Aorta (tissue), 5 donors: ENCODE measurements at regions not wholly inside any gene's neighbourhood (a gene's known extent, or its start where the extent isn't known, plus 50 kb on each side); places are given as distances from the start of the nearest gene placed in this dataset.

Experiments used
- ATAC-seq: fragments of 200-7000 bp; cut with Tn5 transposase; one replicate; pipeline ENCODE4 v1.9.1; 2022; ENCODE audit warnings: moderate library complexity; ENCODE audit not compliant: low FRiP score
- DNase-seq, 2 donors: peaks; one replicate each; pipeline ENCODE4 v3.0.0-alpha.2; 2020
- H3K27ac ChIP-seq, 2 donors: one replicate each; pipeline ENCODE4 v1.5.1; 2013; ENCODE audit warnings: low read length in 2 of 2, mild to moderate bottlenecking in 2 of 2, moderate library complexity in 2 of 2, control low read depth in 1 of 2, inconsistent platforms in 1 of 2, low read depth in 1 of 2
- H3K27me3 ChIP-seq, 2 donors: one replicate each; pipeline ENCODE4 v1.6.1; 2013; ENCODE audit warnings: control low read depth in 1 of 2, low read length in 1 of 2, mild to moderate bottlenecking in 1 of 2, moderate library complexity in 1 of 2; ENCODE audit not compliant: insufficient read depth in 2 of 2, control insufficient read depth in 1 of 2
- H3K36me3 ChIP-seq, 2 donors: one replicate each; pipeline ENCODE4 v1.6.1; 2013; ENCODE audit warnings: control low read depth in 1 of 2, low read length in 1 of 2, mild to moderate bottlenecking in 1 of 2; ENCODE audit not compliant: insufficient read depth in 2 of 2, control insufficient read depth in 1 of 2
- H3K4me1 ChIP-seq, 2 donors: one replicate each; pipeline ENCODE4 v1.6.1; 2013; ENCODE audit warnings: low read length in 2 of 2, control low read depth in 1 of 2, mild to moderate bottlenecking in 1 of 2, moderate library complexity in 1 of 2; ENCODE audit not compliant: insufficient read depth in 2 of 2, control insufficient read depth in 1 of 2
- H3K4me3 ChIP-seq, 2 donors: one replicate each; pipeline ENCODE4 v1.5.1; 2013; ENCODE audit warnings: low read length in 2 of 2, control low read depth in 1 of 2, mild to moderate bottlenecking in 1 of 2
- H3K9me3 ChIP-seq: one replicate; pipeline ENCODE4 v1.6.1; 2013; ENCODE audit warnings: mild to moderate bottlenecking, low read length; ENCODE audit not compliant: control insufficient read depth
- WGBS, 2 donors: extraction: QIAGEN DNeasy Blood & Tissue Kit; methylation state at CpG; one replicate each; pipeline ENCODE4 v1.1.7; 2013; 5-methylcytosine and 5-hydroxymethylcytosine counted together
- intact Hi-C, 2 donors: fragments of 100-400 bp; cut with DNase I; formaldehyde crosslinking; loops; one replicate each; pipeline versions ENCODE4 v1.14.2 to v1.15.0; 2022
- donor health status: healthy with polysubstance abuse.
- donor health status: Bipolar disorder and iron deficiency.
- donor health status: DM: no; HTN: no; CAD: no.
- donor health status: DM: no; HTN: no; CAD: no.
- donor health status: DM: yes; HTN: yes; CAD: no.

GRCh38 chr14:38122241-38122640 is 85.5 kb upstream of the SSTR1 start:
- ATAC-seq (no peak), DNase-seq (no peak)
- no peaks in the 10 kb centered on the region for H3K4me1 ChIP-seq
- 85 to 91% methylated on average over 5 of the region's 5 CpGs for WGBS, 2 donors
- H3K4me3 ChIP-seq, result no peak overlapping the region
- no peaks in the 10 kb centered on the region for H3K27me3 ChIP-seq
- H3K9me3 ChIP-seq, result no peaks in the 10 kb centered on the region
- H3K36me3 ChIP-seq, result no peaks in the 10 kb centered on the region
- intact Hi-C loops, result no loop called here
- no peak overlapping the region for H3K27ac ChIP-seq

DNA sequence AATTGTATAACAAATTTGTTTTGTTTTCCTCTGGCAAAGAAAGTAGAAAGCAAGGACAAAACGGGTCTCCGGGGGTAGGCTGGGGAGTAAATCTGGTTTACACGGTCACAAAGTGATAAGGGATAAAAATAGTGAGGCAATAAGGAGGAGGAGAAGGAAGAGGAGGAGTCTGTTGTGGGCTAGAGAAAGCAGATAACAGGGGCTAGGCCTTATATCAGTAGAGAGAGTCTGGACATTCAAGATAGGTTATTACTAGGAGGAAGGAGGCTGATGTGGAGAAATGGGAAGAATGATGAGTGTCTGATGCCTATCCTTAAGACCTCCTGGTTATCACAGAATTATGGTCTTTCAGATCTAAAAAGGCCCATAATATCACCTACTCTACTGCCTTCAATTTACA is 83.2 kb upstream of the SSTR1 start:
- intact Hi-C loops, result no loop called here
- 37 to 40% methylated on average over 3 of the region's 3 CpGs for WGBS, 2 donors
- ATAC-seq (no peak), DNase-seq (no peak)
- H3K4me1 ChIP-seq, result no peaks in the 10 kb centered on the region
- H3K27ac ChIP-seq, result no peak overlapping the region
- H3K36me3 ChIP-seq, result no peaks in the 10 kb centered on the region
- H3K9me3 ChIP-seq, result peaks cover 3% of the 10 kb centered on the region
- peaks cover 0 to 3% of the 10 kb centered on the region in 2 donors for H3K27me3 ChIP-seq
- no peak overlapping the region for H3K4me3 ChIP-seq

DNA sequence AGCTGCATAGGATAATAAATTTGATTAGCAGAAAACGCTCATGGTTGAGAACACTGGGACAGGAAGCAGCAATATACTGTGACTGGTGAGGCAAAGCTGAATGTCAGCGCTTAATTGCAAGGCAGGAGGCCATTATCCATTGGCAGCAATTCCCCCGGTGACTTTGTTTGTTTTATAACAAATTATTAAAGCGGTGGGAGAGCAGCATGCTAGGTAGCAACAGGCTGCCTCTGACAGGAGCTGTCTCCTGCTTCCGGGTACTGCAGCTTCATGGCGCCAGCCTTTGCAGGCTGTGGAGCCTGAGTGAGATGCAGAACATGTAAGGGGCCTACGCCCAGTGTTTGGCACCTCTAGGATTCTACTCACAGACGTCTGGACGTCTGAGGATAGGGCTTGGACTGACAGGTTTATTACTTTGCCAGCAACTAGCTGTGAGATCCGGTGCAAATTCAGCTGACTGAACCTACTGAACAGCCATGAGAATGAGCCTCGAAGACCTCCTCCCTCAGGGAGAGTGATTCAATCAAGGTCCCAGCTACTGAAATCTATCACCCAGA is 82.1 kb upstream of the SSTR1 start:
- intact Hi-C loops, result no loop called here

DNA sequence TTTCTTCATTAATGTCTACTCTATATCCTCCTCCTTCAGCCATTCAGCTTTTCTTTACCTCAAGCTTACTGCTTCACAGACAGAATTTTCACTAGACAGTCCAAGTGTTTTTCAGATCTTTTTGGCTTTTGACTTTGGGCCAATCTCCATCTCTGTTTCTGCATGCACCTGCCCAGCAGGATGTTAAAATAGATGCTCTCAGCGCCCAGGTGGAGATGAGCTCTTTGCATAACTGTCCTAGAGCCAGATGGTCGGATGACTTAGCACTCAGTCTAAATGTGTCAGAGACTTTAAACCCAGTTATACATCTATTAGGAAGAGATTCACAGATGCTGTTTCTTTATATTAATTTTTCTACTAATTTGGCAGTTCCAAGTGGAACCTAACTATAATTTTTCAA is 80.3 kb upstream of the SSTR1 start:
- Histone ChIP-seq H3K36me3 (no peaks in the 10 kb centered on the region), H3K27ac (no peak overlapping the region), H3K9me3 (peaks cover 3% of the 10 kb centered on the region), H3K27me3 (peaks cover 0 to 3% of the 10 kb centered on the region in 2 donors), H3K4me3 (no peak overlapping the region), H3K4me1 (no peaks in the 10 kb centered on the region)
- ATAC-seq (no peak), DNase-seq (no peak)
- intact Hi-C loops, result no loop called here
- WGBS, 2 donors, result 74 to 77% methylated on average over 2 of the region's 2 CpGs

More for the DNA sequence above, 82.1 kb upstream of the SSTR1 start:
- Histone ChIP-seq H3K4me3 (no peak overlapping the region), H3K27me3 (peaks cover 0 to 3% of the 10 kb centered on the region in 2 donors), H3K27ac (no peak overlapping the region), H3K36me3 (no peaks in the 10 kb centered on the region), H3K4me1 (no peaks in the 10 kb centered on the region), H3K9me3 (peaks cover 3% of the 10 kb centered on the region)
- 30 to 31% methylated on average over 11 of the region's 11 CpGs for WGBS, 2 donors
- ATAC-seq, result no peak
- DNase-seq, result no peak

- ATAC-seq, result no peak
- 73 to 77% methylated on average over 3 of the region's 3 CpGs for WGBS, 2 donors
- Histone ChIP-seq H3K9me3 (peaks cover 3% of the 10 kb centered on the region), H3K4me1 (no peaks in the 10 kb centered on the region), H3K4me3 (no peak overlapping the region), H3K27ac (no peak overlapping the region), H3K36me3 (no peaks in the 10 kb centered on the region), H3K27me3 (peaks cover 0 to 3% of the 10 kb centered on the region in 2 donors)
- no peak for DNase-seq
- intact Hi-C loops, result no loop called here
Measured at GRCh38 chr14:38127784-38128183, 79.9 kb upstream of the SSTR1 start.

DNA sequence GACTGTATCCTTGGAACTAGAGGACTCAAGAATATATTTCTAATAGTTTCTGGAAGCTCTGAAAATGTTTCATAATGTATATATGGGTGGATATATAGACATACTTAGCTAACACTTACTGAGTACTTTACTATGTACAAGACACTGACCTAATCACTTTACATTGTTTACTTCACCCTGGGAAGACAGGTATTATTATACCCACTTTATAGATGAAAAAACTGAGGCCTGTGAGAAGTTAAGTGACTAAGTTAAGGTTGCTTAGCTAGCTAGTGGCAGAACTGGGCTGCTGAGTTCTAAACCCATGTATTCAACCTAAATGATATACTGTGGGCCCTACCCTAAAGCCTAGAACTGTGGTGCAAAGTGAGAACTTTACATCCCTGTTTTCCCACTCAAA is 79.1 kb upstream of the SSTR1 start:
- Histone ChIP-seq H3K27me3 (peaks cover 0 to 3% of the 10 kb centered on the region in 2 donors), H3K36me3 (no peaks in the 10 kb centered on the region), H3K9me3 (peaks cover 3% of the 10 kb centered on the region), H3K27ac (no peak overlapping the region), H3K4me3 (no peak overlapping the region), H3K4me1 (no peaks in the 10 kb centered on the region)
- no peak for DNase-seq
- ATAC-seq, result no peak
- intact Hi-C loops, result no loop called here

- Histone ChIP-seq H3K4me3 (no peak overlapping the region), H3K27me3 (peaks cover 0 to 3% of the 10 kb centered on the region in 2 donors), H3K4me1 (no peaks in the 10 kb centered on the region), H3K9me3 (peaks cover 3% of the 10 kb centered on the region), H3K36me3 (no peaks in the 10 kb centered on the region), H3K27ac (no peak overlapping the region)
- ATAC-seq, result no peak
- intact Hi-C loops, result no loop called here
- DNase-seq, result no peak
- 79 to 85% methylated on average over 2 of the region's 2 CpGs for WGBS, 2 donors
Measured at GRCh38 chr14:38129192-38129591, 78.5 kb upstream of the SSTR1 start.

- no peak overlapping the region for H3K4me3 ChIP-seq
- ATAC-seq (no peak), DNase-seq (no peak)
- no peak overlapping the region for H3K27ac ChIP-seq
- 78 to 80% methylated on average over 5 of the region's 5 CpGs for WGBS, 2 donors
- peaks cover 3% of the 10 kb centered on the region for H3K9me3 ChIP-seq
- peaks cover 0 to 3% of the 10 kb centered on the region in 2 donors for H3K27me3 ChIP-seq
- no peaks in the 10 kb centered on the region for H3K4me1 ChIP-seq
- no peaks in the 10 kb centered on the region for H3K36me3 ChIP-seq
- intact Hi-C loops, result no loop called here
Measured at GRCh38 chr14:38129705-38130104, 78.0 kb upstream of the SSTR1 start.

GRCh38 chr14:38134416-38135030 is 73.2 kb upstream of the SSTR1 start:
- ATAC-seq (no peak), DNase-seq (no peak)
- no peak overlapping the region for H3K27ac ChIP-seq
- intact Hi-C loops, result no loop called here
- WGBS, 2 donors, result 80 to 81% methylated on average over 10 of the region's 10 CpGs
- no peaks in the 10 kb centered on the region for H3K4me1 ChIP-seq
- no peak overlapping the region for H3K4me3 ChIP-seq
- H3K36me3 ChIP-seq, result no peaks in the 10 kb centered on the region
- no peaks in the 10 kb centered on the region for H3K9me3 ChIP-seq
- peaks cover 0 to 1% of the 10 kb centered on the region in 2 donors for H3K27me3 ChIP-seq
